Stomach (tissue), 8 donors: ENCODE measurements at regions not wholly inside any gene's neighbourhood (a gene's known extent, or its start where the extent isn't known, plus 50 kb on each side); places are given as distances from the start of the nearest gene placed in this dataset.
"Not testable (repeated sequence)": the region's sequence is repeated elsewhere in the genome, so short reads cannot be mapped to it uniquely, and the experiment has no call there.

Experiments used
- DNase-seq, 2 donors: peaks; one replicate each; pipeline versions ENCODE4 v3.0.0 to v3.0.0-alpha.2; 2013 to 2019
- H3K27ac ChIP-seq, 5 donors: fragments of 200-600 bp in 4 of 5; sonication (generic) in 4 of 5; one replicate each; pipeline ENCODE4 v1.5.1; 2013 to 2019; ENCODE audit warnings: mild to moderate bottlenecking in 1 of 5, moderate library complexity in 1 of 5
- H3K27me3 ChIP-seq, 3 donors: fragments of 200-600 bp; sonication (generic); one replicate each; pipeline ENCODE4 v1.5.1; 2017 to 2019; ENCODE audit warnings: mixed run types in 1 of 3
- H3K36me3 ChIP-seq, 4 donors: fragments of 200-600 bp; sonication (generic); 1 replicate in 3 of 4; 2 replicates in 1 of 4; pipeline ENCODE4 v1.5.1; 2016 to 2019
- H3K4me1 ChIP-seq, 4 donors: fragments of 200-600 bp; sonication (generic); one replicate each; pipeline ENCODE4 v1.5.1; 2016 to 2019
- H3K4me3 ChIP-seq, 4 donors: fragments of 200-600 bp; sonication (generic) in 3 of 4; one replicate each; pipeline ENCODE4 v1.5.1; 2016 to 2019; ENCODE audit warnings: mild to moderate bottlenecking in 1 of 4
- H3K9me3 ChIP-seq, 4 donors: fragments of 200-600 bp; sonication (generic); one replicate each; pipeline ENCODE4 v1.5.1; 2016 to 2019
- CTCF ChIP-seq, 7 experiments: fragments of 450-650 bp in 4 of 7; fragments of 200-600 bp in 3 of 7; sonication (generic) in 3 of 7; IDR thresholded peaks; one replicate each; pipeline ENCODE4 v1.5.1; 2016 to 2019; ENCODE audit warnings: antibody characterized with exemption in 7 of 7, control low read depth in 2 of 7, mild to moderate bottlenecking in 1 of 7
- EP300 ChIP-seq: sonication (generic); formaldehyde crosslinking; IDR thresholded peaks from one replicate; pipeline ENCODE4 v1.6.1; 2017; ENCODE audit warnings: antibody characterized with exemption
- POLR2A ChIP-seq, 4 donors: fragments of 450-650 bp; IDR thresholded peaks; one replicate each; pipeline ENCODE4 v1.6.1; 2016; ENCODE audit warnings: antibody characterized with exemption in 4 of 4, control low read depth in 2 of 4, mild to moderate bottlenecking in 1 of 4, moderate library complexity in 1 of 4
- POLR2AphosphoS5 ChIP-seq, 3 donors: sonication (generic); formaldehyde crosslinking; IDR thresholded peaks; one replicate each; pipeline ENCODE4 v1.6.1; 2016; ENCODE audit warnings: antibody characterized with exemption in 3 of 3
- WGBS, 5 donors: extraction: QIAGEN DNeasy Blood & Tissue Kit in 3 of 5; methylation state at CpG; one replicate each; pipeline versions ENCODE4 v1.1.5 to v1.1.7; 2013 to 2018; 5-methylcytosine and 5-hydroxymethylcytosine counted together
- intact Hi-C: fragments of 100-400 bp; cut with DNase I; formaldehyde crosslinking; loops from one replicate; pipeline ENCODE4 v1.15.1; 2023; ENCODE audit warnings: low total_unique reads
- donor health status: healthy with polysubstance abuse.
- donor health status: Bipolar disorder and iron deficiency.
- donor health status: healthy.

GRCh38 chr15:98347001-98347400, 301.3 kb upstream of the IGF1R start:
- H3K27ac ChIP-seq = no peak overlapping the region
- TF ChIP-seq POLR2AphosphoS5 (IDR thresholded peaks at IDR 0.05) = no peak
- no peak for TF ChIP-seq POLR2A (IDR thresholded peaks at IDR 0.05)
- TF ChIP-seq EP300 = no peak
- no peak for TF ChIP-seq CTCF (IDR thresholded peaks at IDR 0.05)
- no peak for DNase-seq
- no peak overlapping the region for H3K4me3 ChIP-seq
- no peaks in the 10 kb centered on the region for H3K36me3 ChIP-seq
- no peaks in the 10 kb centered on the region for H3K27me3 ChIP-seq
- H3K4me1 ChIP-seq = no peaks in the 10 kb centered on the region
- 38 to 67% (median 57%) methylated on average over 6 to 7 of the region's 7 CpGs for WGBS, 5 donors
- intact Hi-C loops = no loop called here
- no peaks in the 10 kb centered on the region for H3K9me3 ChIP-seq

- Histone ChIP-seq H3K4me3 (no peak overlapping the region), H3K9me3 (no peaks in the 10 kb centered on the region), H3K4me1 (no peaks in the 10 kb centered on the region), H3K27ac (no peak overlapping the region), H3K27me3 (no peaks in the 10 kb centered on the region), H3K36me3 (no peaks in the 10 kb centered on the region)
- intact Hi-C loops = no loop called here
- 67 to 76% (median 69%) methylated on average over 7 of the region's 7 CpGs for WGBS, 5 donors
- TF ChIP-seq POLR2AphosphoS5 (IDR thresholded peaks at IDR 0.05) (no peak), POLR2A (IDR thresholded peaks at IDR 0.05) (no peak), CTCF (IDR thresholded peaks at IDR 0.05) (no peak), EP300 (no peak)
- DNase-seq = no peak
Observed at GRCh38 chr15:98347866-98348265, 300.5 kb upstream of the IGF1R start.

GRCh38 chr15:98350276-98350675, 298.1 kb upstream of the IGF1R start:
- H3K4me1 ChIP-seq = no peaks in the 10 kb centered on the region
- TF ChIP-seq EP300 (no peak), CTCF (IDR thresholded peaks at IDR 0.05) (no peak), POLR2A (IDR thresholded peaks at IDR 0.05) (no peak), POLR2AphosphoS5 (IDR thresholded peaks at IDR 0.05) (no peak)
- no peaks in the 10 kb centered on the region for H3K36me3 ChIP-seq
- DNase-seq = no peak
- intact Hi-C loops = no loop called here
- no peaks in the 10 kb centered on the region for H3K27me3 ChIP-seq
- H3K9me3 ChIP-seq = no peaks in the 10 kb centered on the region
- WGBS, 5 donors = 32 to 52% (median 46%) methylated on average over 2 of the region's 2 CpGs
- H3K4me3 ChIP-seq = no peak overlapping the region
- no peak overlapping the region for H3K27ac ChIP-seq

GRCh38 chr15:98358274-98358673, 290.1 kb upstream of the IGF1R start:
- H3K36me3 ChIP-seq, H3K27ac ChIP-seq, DNase-seq, intact Hi-C loops, H3K4me1 ChIP-seq, H3K9me3 ChIP-seq, H3K27me3 ChIP-seq, H3K4me3 ChIP-seq: not testable (repeated sequence)
- 77 to 90% (median 88%) methylated on average over 5 of the region's 5 CpGs for WGBS, 5 donors

- Histone ChIP-seq H3K4me1 (no peaks in the 10 kb centered on the region), H3K27ac (no peak overlapping the region), H3K4me3 (no peak overlapping the region), H3K27me3 (no peaks in the 10 kb centered on the region), H3K9me3 (peaks cover 0 to 4% (median 0%) of the 10 kb centered on the region in 4 donors), H3K36me3 (no peaks in the 10 kb centered on the region)
- 70 to 80% (median 75%) methylated on average over 8 of the region's 8 CpGs for WGBS, 5 donors
- no peak for DNase-seq
- TF ChIP-seq POLR2AphosphoS5 (IDR thresholded peaks at IDR 0.05) (no peak), EP300 (no peak), POLR2A (IDR thresholded peaks at IDR 0.05) (no peak), CTCF (IDR thresholded peaks at IDR 0.05) (no peak)
- intact Hi-C loops = no loop called here
Observed at GRCh38 chr15:98358971-98359370, 289.4 kb upstream of the IGF1R start.
